ENCODE measurements at regions not wholly inside any gene's neighbourhood (a gene's known extent, or its start where the extent isn't known, plus 50 kb on each side); places are given as distances from the start of the nearest gene placed in this dataset.

DNA sequence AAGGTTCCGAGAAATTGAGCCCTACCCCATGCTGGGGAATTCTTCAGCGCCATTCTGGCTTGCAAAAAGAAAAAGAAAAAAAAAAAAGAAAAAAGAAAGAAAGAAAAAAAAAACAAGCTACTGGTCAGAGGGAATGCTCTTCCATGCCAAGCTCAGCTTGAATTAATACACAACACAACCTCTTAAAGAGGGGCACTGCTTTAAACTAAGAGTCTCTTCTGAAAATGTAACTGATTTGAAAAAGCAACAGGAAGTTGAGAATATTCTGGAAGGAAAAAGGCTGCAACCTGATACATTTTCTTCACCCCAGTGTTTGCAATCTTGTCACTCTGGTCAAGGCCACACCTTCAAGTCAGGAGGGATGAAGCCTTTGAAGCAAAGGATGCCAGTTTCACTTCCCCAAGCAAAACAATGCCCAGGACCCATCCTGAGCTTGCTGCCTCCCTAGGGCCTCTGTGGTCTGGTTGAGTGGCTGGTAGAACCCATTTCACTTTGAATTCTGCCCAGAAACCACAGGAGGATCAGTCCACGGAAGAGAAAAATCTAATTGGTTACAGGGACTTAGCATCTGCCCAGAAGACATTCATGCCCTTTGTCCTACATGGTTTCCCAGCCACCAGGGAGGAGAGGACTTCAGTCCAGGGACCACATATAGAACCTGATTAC lies 389.7 kb downstream of the SOX9 start:
- Histone ChIP-seq H3K36me3 (no peaks in the 10 kb centered on the region), H3K4me1 (ENCODE audit: insufficient read depth) (peaks cover 1% of the 10 kb centered on the region), H3K4me3 (no peak overlapping the region), H3K9me3 (no peaks in the 10 kb centered on the region), H3K27me3 (no peaks in the 10 kb centered on the region), H3K27ac (no peak overlapping the region)
- no peak for DNase-seq
- 58 to 71% (median 60%) methylated on average over 3 of the region's 3 CpGs for WGBS, 3 donors
- no peak for TF ChIP-seq POLR2A (IDR thresholded peaks at IDR 0.05)
- intact Hi-C loops (cut with DNase I): loop anchor here in 1 of 4 donors (10.0 kb wide), 1 partner anchor 64 kb away; no protein-coding TSS in a partner anchor

DNA sequence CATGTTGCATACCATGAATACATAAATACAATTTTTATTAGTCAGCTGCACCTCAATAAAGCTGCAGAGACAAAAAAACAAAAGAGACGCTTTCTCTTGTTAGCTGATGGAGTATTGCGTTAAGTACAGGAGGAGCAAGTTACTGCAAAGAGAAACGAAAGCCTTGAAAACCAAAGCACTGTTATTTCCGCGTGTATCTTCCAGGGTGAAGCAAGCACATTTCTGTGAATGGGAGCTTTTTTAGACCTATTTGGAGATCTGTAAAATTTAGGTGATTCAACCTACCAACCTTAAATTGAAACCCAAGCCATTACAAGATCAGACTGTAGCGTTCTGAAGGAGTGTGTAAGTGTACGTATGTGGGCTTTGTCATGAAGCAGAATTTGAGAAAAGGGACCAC lies 390.4 kb downstream of the SOX9 start:
- H3K27ac ChIP-seq: no peak overlapping the region
- no peaks in the 10 kb centered on the region for H3K9me3 ChIP-seq
- intact Hi-C loops (cut with DNase I): loop anchor here in 1 of 4 donors (10.0 kb wide), 1 partner anchor 64 kb away; no protein-coding TSS in a partner anchor
- DNase-seq: no peak
- H3K4me1 ChIP-seq (ENCODE audit: insufficient read depth): peaks cover 1% of the 10 kb centered on the region
- 79 to 89% (median 85%) methylated on average over 7 of the region's 7 CpGs for WGBS, 3 donors
- H3K4me3 ChIP-seq: no peak overlapping the region
- H3K36me3 ChIP-seq: no peaks in the 10 kb centered on the region
- TF ChIP-seq, protein P1, sequence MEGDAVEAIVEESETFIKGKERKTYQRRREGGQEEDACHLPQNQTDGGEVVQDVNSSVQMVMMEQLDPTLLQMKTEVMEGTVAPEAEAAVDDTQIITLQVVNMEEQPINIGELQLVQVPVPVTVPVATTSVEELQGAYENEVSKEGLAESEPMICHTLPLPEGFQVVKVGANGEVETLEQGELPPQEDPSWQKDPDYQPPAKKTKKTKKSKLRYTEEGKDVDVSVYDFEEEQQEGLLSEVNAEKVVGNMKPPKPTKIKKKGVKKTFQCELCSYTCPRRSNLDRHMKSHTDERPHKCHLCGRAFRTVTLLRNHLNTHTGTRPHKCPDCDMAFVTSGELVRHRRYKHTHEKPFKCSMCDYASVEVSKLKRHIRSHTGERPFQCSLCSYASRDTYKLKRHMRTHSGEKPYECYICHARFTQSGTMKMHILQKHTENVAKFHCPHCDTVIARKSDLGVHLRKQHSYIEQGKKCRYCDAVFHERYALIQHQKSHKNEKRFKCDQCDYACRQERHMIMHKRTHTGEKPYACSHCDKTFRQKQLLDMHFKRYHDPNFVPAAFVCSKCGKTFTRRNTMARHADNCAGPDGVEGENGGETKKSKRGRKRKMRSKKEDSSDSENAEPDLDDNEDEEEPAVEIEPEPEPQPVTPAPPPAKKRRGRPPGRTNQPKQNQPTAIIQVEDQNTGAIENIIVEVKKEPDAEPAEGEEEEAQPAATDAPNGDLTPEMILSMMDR (IDR thresholded peaks at IDR 0.05): no peak
- no peak for TF ChIP-seq POLR2A (IDR thresholded peaks at IDR 0.05)
- no peak for TF ChIP-seq EP300 (IDR thresholded peaks at IDR 0.05)
- no peaks in the 10 kb centered on the region for H3K27me3 ChIP-seq

DNA sequence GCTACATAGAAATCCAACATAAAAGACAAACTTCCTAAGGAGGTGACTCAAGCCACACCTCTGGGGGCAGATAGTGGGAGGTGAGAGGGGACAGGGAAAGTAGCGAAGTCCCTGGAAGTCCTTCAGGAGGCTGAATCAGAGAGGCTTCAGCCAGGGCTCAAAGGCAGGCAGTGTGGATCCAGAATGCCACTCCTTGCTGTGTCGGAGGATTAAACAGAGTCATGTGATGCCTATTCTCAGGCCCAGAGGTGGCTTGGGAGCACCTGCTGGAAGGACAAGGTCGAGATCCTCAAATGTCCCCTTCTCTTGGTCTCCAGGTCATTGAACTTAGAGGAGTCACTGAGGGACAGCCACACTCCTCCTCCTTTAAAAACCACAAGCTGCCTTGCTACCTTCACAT lies 391.1 kb downstream of the SOX9 start:
- Histone ChIP-seq H3K36me3 (no peaks in the 10 kb centered on the region), H3K27ac (no peak overlapping the region), H3K9me3 (no peaks in the 10 kb centered on the region), H3K4me1 (ENCODE audit: insufficient read depth) (peaks cover 1% of the 10 kb centered on the region), H3K27me3 (no peaks in the 10 kb centered on the region), H3K4me3 (no peak overlapping the region)
- WGBS, 3 donors: 79 to 84% (median 82%) methylated on average over 3 of the region's 3 CpGs
- intact Hi-C loops (cut with DNase I): loop anchor here in 1 of 4 donors (10.0 kb wide), 1 partner anchor 63 kb away; no protein-coding TSS in a partner anchor
- TF ChIP-seq, protein P1 (IDR thresholded peaks at IDR 0.05): no peak
- no peak for TF ChIP-seq POLR2A (IDR thresholded peaks at IDR 0.05)
- no peak for TF ChIP-seq EP300 (IDR thresholded peaks at IDR 0.05)
- no peak for DNase-seq

DNA sequence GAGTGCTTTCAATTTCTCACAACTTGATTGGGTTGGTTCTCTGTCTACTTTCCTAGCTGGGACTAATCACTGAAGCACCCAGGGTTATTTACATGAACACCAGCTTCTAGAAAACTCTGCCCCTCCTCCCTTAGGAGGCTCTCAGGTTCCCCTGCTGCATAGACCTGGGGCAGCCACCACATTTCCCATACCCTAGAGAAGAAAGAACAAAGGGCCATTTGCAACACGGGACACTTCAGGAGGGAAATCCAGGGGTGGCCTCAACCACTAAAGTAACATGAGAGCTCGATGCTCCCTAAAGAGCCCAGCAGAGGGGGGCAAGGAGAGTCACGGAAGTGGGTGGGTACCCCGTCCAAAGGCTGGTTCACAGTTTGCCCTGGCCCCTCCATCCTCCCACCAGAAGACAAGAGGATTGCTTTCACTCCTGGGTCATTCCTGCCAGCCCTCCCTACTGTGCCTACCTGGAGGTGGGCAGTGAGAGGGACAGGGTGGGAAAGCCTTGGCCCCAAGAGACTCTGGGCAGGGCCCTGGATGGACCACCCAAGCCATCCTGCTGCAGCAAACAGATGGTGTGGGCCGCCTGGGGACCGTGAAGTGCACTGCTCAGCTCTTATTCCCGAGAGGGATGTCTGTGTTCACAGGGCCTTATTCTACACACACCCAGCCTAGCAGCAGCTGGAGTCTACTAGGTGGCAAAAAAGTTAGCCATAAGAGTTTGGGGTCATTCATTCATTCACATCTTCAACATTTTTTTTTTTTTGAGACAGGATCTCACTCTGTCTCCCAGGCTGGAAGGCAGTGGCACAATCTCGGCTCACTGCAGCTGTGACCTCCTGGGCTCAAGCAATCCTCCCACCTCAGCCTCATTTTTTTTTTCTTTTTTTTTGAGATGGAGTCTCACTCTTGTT lies 392.1 kb downstream of the SOX9 start:
- H3K36me3 ChIP-seq: no peaks in the 10 kb centered on the region
- peaks cover 1% of the 10 kb centered on the region for H3K4me1 ChIP-seq (ENCODE audit: insufficient read depth)
- TF ChIP-seq, protein P1 (IDR thresholded peaks at IDR 0.05): no peak
- no peak for TF ChIP-seq POLR2A (IDR thresholded peaks at IDR 0.05)
- TF ChIP-seq EP300 (IDR thresholded peaks at IDR 0.05): no peak
- WGBS, 3 donors: 87 to 93% (median 90%) methylated on average over 8 of the region's 8 CpGs
- H3K27ac ChIP-seq: no peak overlapping the region
- intact Hi-C loops (cut with DNase I): loop anchor here in 1 of 4 donors (10.0 kb wide), 1 partner anchor 62 kb away; no protein-coding TSS in a partner anchor
- H3K9me3 ChIP-seq: no peaks in the 10 kb centered on the region
- H3K27me3 ChIP-seq: no peaks in the 10 kb centered on the region
- DNase-seq: no peak
- no peak overlapping the region for H3K4me3 ChIP-seq

All from ovary (tissue), 7 donors.